Stimulated activated CD4-positive, alpha-beta T cell treated with anti-CD3 and anti-CD28 coated beads, Interleukin-1b, Interleukin-23, amount 100 ng/mL, for 4 hours (primary cell): ENCODE measurements at regions not wholly inside any gene's neighbourhood (a gene's known extent, or its start where the extent isn't known, plus 50 kb on each side); places are given as distances from the start of the nearest gene placed in this dataset.
"Not testable (repeated sequence)": the region's sequence is repeated elsewhere in the genome, so short reads cannot be mapped to it uniquely, and the experiment has no call there.

Experiments
- DNase-seq, 2 donors: peaks; one replicate each; pipeline ENCODE4 v3.0.0-alpha.2; 2020; ENCODE audit warnings: low read depth in 2 of 2

DNA sequence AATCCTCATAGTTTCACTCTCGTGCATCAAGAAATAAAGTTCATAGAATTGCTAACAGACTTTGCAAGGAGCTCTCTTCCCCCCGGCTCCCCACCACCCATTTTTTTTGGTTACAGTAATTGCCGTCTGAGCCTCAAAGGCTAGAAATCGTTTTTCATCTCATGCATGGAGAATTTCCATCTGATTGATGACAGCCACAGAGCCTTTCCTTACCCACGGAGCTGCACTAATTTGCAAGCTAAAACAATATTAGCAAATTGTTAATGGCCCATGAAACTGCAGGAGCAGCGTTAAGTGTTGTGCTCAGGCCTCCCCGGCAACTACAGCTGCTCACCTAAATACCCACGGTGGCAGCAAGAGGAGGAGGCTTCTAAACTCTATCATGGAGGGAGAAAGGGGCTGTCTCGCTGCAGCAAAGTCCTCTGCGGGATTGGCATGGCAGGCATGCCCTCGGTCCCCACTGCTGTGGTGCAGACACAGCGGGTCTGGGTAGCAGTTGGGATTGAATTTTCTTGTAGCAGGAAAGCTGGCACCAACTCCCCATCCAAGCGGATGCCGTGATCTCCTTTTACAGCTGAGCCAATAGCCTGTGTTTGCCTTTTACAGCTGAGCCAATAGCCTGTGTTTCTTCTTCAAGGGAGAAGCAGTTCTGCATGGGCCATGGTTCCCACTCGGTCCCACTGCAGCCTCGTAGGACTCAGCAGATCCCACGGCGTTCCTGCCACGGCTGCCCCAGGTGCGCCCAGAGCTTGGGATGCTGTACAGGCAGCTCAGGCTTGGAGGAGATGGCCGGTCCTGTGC is 412.3 kb downstream of the BRD1 start:
- DNase-seq, result no peak

DNA sequence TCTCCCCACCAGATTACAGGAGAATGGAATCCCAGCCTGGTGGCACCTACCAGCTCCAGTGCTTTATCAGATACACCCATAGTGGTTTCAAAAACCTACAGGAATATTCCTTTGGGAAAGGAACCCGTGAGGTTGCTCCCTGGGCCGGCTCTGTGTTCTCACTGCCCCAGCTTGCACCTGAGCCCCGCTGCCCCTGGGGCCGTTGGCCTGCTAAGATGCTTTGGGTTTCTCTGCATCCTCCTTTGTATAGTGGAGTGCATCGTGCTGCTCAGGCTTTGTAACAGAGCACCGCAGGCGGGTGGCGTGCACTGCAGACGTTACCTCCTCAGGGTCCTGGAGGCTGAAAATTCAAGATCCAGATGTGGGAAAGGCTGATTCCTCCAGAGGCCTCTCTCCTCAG is 414.1 kb downstream of the BRD1 start:
- DNase-seq, result no peak

DNA sequence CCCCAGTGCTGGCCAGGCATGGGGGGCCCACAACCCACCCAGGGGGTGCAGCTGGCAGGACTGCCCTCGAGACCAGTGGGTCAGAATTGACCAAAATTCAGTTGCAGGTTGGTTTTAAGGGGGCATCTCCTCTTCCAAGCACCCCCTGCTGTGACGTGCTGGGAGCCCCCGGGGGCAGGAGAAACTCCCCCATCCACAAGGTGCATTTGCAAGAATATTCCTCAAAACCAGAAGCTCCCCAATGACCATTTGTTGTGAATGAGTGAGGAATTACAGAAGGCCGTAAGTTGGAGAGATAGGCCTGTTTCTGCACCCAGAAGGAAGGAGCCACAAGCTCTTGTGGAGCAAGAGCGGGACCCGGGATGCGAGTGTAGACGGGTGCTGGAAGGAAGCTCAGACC is 414.5 kb downstream of the BRD1 start:
- no peak for DNase-seq

DNA sequence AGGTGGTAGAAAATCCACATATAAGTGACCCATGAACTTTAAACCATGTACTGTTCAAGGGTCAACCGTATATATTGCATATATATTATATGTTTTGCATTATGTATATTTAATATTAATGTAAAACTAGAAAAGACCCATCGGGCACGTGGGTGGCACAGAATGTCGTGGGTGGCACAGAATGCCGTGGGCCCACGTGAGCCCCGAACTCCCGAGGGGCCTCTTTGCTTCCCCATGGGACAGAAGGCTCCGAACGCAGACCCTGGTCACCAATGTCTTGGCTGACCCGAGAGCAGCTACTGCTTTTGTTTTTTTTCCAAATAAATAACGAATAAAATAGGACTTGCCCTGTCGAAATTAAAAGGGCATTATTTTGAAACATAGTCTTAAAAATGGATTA is 415.4 kb downstream of the BRD1 start:
- DNase-seq, result no peak

DNA sequence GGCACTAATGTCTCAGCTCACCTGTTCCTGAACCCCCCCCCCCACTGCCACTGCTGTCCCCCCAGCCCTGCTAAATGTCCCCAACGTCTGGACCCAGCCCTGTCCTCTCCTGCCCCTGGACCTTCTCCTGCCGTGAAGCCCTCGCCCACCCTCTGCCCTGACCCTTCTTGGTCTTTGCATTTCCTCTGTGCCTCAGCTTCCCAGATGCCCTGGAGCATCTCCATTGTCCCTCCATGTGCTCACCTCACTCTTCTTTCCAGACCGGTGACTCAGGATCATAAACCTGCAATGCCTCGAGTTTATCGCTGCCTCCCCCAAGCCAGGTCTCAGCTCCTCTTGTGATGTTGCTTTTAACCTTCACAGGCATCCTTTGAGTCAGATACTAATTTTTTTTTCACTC is 416.4 kb downstream of the BRD1 start:
- DNase-seq, result no peak

DNA sequence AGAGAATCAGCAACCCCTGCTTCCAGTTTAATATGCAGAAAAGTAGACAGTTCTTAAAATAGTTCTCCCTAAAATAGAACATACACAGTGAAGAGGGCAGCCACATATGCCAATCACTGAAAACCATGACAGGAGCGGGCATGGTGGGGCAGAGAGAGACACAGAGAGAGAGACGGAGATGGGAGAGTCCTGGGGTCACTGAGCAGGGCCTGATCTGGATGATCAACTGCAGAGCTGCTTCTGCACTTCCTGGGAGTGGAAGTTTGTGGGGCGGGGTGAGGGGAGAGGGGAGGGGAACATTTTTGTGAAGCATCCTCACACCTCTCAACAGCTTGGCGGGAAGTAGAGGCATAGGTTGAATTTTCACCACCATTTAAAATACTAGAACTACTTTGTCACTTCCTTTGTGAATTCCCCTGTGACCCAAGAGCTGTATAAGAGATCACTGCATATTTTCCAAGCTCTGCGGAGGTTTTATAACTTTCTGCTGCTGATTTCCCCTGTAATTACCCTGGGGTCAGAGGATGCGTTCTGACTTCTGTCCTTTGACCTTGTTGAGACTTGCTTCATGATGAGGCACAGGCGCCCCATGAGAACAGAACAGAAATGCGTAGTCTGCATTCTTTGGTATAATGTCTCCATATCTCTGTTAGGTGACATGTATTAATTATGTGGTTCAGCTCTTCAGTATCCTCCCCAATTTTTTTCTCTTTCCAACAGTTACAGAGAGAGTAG is 419.4 kb downstream of the BRD1 start:
- DNase-seq, result no peak

DNA sequence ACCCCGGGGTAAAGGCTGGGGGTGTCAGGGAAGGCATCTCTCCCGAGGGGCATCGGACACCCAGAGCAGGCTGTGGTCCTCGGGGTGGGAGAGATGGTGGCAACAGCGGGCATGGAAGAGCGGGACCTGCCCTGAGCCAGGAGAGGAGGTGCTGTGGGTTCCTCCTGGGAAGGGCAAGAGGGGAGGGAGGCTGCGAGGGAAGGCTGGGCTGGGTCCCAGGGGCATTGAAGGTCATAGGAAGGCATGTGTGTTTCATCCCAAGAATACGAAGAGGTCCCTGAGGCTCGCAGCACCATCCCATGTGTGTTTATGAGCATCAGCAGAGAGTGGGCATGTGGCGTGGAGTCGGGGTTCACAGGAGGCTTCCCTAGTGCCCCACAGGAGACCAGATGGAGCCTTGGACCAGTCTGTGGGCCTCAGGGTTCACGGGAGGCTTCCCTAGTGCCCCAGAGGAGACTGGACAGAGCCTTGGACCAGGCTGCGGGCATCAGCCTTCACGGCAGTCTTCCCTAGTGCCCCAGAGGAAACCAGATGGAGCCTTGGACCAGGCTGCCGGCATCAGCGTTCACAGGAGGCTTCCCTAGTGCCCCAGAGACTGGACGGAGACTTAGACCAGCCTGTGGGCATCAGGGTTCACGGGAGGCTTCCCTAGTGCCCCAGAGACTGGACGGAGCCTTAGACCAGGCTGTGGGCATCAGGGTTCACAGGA is 420.6 kb downstream of the BRD1 start:
- DNase-seq, result no peak

DNA sequence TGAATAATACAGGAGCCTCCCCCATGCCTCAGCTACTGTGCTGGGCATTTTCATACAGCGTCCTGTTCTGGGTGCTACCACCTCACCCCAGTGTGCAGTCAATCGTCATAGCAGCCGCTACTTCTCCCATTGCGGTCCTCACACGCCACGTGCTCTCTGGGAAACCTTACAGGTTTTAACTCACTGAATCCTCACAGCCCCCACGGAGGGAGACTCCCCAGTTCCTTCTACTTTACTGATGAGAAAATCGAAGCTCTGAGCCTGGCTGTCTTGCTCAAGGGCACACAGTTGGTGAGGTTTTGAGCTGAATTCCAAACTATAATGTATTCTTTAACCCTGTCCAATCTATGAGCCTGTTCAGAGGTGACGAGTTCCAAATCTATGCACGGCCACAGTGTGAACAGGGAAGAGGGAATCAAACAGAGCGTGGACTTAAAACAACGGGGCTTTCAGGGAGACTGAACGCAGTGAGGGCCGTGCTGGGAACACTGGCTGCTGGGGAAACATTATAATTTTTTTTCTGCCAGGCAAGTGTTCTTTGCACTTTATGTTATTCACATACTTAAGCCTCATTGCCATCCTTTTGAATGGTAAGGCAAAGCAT is 421.5 kb downstream of the BRD1 start:
- DNase-seq, result no peak

DNA sequence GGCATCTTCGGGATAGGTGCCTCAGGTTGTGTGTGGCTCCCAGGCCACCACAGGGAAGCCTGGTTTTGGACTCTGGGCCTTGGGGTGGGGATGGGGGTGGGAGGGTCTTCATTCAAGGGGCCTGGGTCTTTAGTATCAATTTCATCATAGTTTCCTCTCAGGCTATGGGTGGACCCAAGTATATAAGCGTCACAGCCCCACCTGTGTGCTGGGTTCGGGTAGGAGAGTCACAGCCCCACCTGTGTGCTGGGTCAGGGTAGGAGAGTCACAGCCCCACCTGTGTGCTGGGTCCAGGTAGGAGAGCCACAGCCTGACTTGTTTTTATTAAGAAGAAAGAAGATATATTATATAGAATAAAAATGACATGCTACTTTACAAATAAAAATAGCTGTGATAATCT is 422.1 kb downstream of the BRD1 start:
- DNase-seq, result no peak

DNA sequence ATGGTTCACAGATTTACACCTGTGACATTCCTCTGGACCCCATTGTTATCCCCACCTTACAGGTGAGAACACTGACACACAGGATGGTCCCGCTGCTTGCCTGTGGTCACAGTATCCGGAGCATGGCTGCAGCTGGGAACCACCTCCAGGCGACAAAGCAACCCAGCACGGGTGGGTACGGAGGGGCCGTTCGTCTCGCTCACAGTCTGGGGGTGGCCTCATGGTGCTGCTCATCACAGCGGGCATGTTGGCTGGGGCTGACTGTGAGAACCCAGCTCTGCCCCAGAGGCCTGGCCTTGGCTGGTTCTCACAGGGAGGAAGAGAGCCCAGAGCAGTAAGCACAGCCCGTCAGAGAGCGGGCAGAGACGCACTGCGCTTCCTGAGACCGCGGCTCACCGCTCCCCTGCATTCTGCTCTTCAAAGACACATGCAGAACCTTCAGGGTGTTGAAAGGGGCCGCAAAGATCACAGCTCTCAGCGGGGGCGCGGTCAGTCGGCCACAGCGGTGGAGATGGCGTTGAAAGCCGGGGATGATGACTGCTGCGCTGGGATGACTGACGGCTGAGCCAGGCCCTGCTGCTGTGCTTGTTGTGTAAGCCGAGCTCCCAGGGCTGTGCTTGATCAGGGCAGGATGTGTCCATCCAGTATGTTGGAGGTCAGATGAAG is 423.0 kb downstream of the BRD1 start:
- no peak for DNase-seq

DNA sequence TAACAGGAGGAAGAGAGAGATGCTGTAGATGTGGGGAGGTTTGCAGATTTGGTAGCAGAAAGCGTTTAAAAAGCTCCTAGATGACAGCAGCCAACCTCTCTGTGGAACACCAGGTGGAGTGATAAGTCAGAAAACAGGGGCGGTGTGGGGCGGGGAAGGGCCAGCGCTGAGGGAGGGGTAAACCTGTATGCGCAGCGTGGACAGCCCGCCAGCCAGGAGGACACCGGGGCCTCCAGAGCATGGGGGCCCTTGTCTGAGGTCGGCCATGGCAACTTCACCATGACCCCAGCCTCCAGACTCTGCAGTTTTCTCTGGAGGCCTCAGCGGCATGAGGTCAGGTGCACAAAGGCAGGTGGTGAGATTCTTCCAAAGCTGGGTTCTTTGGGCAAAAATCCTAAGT is 423.7 kb downstream of the BRD1 start:
- DNase-seq, result no peak

DNA sequence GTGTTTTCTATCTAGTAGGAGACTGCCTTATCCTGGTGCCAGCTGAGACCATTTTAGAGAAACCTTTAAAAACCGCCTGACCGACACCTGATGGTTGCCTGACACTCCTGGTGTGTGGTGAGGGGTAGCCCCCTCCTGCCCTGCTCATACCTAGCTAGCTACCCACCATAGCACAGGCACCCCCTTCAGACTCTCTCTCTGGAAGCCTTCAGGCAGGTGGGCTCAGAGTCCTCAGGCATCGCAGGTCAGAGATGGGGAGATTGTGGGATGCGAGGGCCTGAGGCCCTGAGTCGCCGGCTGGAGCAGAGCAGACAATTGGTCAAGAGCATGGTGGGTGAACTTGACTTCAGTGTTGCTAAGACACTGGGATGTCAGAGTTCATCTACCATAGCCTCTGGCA is 424.6 kb downstream of the BRD1 start:
- no peak for DNase-seq

DNA sequence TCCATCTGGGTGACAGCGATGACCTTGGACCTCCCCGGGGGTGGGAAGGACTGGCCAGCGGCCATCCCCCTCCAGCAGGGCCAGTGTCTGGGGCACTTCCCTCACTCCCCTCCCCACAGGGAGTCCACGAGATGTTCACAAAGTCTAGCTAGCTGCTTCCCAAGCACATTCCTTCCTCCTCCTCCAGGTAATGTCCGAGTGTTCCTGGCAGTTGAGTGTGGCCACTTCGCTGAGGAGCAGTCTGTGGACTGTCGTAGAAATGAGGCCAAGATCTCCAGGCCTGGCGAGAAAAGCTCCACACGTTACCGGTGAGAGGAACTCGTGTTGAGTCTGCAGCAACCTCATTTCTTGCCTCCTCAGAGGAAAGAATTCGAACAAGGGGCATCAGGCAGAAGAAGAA is 425.5 kb downstream of the BRD1 start:
- DNase-seq, result no peak

DNA sequence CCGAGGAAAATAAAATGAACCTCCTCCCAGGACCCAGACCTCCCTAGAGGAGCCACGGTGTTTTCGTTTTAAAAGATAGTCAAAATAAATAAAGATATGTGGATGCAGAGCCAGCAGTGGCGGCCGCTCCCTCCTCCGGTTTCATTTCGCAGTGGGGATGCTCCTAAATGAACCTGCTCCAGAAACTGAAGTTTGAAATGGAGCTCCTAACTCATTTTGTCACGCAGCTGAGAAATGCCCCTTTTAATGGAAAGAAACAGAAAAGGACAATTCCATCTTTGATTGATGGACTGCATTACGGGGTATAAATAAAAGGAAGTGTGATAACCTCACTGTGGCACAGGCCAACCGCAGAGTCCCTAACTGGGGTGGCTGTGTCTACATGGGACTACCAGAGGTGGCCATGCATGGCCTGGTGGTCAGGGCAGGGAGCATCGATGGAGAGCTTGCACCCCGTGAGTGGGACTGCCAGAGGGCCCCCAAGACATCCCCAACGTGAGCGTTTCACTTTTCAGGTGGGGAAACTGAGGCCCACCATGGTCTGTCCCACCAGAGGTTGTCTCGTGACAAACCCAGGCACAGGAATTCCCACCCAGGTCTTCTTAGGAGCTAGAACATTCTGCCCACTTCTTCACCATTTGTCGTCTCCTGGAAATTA is 426.6 kb downstream of the BRD1 start:
- no peak for DNase-seq

DNA sequence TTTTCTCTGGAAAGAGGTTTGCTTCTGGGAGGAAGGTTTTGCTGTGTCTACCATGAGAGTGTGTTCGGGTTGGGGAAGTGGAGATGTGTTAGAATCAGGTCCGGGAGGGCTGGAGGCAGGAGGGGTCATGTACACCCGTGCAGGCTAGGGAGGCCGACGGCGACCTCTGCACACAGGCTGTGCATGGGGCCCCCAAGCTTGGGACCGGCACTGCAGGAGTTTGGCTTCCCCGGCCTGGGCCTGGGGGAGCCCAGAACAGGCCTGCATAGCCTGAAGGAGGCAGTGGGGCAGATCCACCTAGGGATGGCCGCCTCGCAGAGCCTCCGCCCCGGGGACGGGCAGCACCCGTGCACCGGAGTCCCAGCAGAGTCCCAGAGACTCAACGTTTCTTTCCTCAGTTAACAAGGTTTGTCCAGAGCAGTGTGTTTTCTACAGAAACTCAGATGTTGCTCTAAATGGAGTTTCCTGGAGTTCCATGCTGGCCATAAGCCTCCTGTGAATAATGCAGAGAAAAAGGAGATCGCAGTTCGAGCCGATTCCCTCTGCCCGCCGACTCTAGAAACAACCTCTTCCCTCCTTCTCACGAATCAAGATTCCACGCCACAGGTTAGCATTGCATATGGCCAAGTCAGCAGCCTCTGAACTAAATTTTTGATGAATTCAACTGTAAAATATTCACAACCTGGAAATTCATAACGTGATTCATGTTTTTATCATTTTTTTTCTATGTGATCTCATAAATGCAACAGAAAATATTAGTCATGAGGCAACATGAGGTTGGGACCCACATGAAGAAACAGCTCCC is 427.3 kb downstream of the BRD1 start:
- DNase-seq, result no peak

DNA sequence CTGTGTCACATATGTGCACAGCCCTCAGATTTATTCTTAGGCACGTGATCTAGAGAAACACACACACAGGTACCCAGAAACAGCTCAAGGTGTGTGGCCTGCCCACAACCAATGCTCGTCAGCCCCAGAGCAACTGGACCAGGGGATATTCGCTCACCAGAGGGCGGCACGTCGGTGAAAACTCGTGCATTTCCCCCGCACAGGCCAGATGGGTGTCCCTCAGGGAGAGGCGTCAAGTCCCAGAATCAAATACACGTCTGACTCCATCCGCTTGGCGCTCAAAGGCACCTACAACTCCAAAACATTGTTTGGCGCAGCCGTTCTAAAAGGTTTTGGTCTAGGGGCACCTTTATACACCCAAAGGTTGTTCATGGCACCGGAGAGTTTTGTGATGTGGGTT is 429.0 kb downstream of the BRD1 start:
- DNase-seq, result no peak

DNA sequence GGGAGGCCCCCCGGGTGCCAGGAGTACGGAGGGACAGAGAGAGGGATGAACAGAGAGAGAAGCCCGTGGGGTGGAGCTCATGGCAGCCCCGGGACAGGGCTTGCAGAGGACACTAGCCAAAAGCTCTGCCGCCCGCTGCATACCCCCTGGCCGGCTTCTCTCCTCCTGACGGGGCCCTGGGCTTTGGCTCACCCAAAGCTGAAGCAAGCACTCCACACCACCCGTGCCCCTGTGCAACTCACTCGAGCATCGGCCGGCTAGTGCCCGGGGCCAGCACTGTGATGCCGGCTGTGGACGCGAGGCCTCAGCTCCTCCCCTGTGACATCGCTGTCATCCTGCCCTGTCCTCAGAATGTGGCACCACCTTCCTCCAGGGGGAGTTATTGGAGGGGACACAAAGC is 429.6 kb downstream of the BRD1 start:
- DNase-seq, result no peak

DNA sequence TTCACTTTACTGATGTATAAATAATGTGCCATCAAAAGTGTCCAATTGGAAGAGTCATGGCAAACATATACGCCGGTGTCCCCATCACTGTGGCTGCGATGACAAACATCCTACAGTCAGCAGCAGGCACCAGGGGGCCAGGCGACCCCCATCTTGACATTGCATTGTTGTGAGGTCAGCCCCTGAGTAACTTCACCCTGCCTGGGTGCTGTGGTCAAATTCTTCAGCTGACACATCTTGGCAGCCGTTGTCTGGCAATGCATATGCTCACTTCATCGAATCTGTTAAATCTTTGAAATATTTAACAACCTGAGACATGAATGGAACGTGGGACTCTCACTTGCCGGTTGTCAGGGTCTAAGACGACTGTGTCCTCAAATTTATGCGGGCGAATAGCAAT is 430.9 kb downstream of the BRD1 start:
- DNase-seq, result no peak

DNA sequence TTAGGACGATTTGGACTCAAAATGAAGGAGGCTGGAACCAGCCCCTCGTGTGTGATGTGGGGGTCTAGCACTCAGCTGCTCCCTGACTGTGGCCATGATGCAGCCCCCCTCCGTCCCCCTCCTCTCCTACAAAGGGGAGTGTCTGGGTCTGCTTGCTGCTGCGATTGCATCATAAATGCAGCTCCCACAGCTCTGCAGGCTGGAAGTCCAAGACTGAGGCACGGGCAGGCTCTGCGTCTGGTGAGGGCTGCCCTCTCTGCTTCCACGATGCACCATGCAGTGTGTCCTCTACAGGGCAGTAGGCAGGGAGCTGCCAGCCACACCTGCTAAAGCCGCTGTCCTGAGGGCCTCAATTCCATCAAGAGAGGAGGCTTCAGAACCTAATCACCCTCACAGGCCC is 432.1 kb downstream of the BRD1 start:
- DNase-seq, result no peak

DNA sequence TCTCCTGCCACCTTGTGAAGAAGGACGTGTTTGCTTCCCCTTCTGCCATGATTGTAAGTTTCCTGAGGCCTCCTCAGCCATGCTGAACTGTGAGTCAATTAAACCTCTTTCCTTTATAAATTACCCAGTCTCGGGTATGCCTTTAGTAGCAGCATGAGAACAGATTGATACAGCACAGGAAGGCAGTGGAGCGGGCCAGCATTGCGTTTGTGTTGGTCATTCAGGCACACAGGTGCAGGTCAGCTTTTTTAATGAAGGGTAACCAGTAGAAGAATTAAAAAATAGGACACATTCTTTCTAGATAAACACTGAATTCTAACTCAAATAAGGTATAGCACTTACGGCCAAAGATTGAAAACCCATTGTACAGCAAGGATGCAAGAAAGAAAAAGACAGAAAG is 432.6 kb downstream of the BRD1 start:
- DNase-seq, result not testable (repeated sequence)
